ENCODE measurements at regions not wholly inside any gene's neighbourhood (a gene's known extent, or its start where the extent isn't known, plus 50 kb on each side); places are given as distances from the start of the nearest gene placed in this dataset.

GRCh38 chr5:2562036-2562435 lies 189.4 kb downstream of the IRX2 start:
- TF ChIP-seq POLR2AphosphoS5 (IDR thresholded peaks at IDR 0.05) = no peak
- TF ChIP-seq EZH2 (IDR thresholded peaks at IDR 0.05; ENCODE audit: borderline replicate concordance, insufficient read depth, low read length, poor library complexity, severe bottlenecking) = no peak

Data from neural cell (in vitro differentiated cells).